SIG-M5 treated with dmso at 0.1 percent for 504 hours (cell line): ENCODE measurements at regions not wholly inside any gene's neighbourhood (a gene's known extent, or its start where the extent isn't known, plus 50 kb on each side); places are given as distances from the start of the nearest gene placed in this dataset.
"Not testable (repeated sequence)": the region's sequence is repeated elsewhere in the genome, so short reads cannot be mapped to it uniquely, and the experiment has no call there.

ENCODE experiments used
- DNase-seq: peaks from one replicate; lab custom pipeline; 2025; ENCODE audit not compliant: unreplicated experiment; lab: John Stamatoyannopoulos, UW

GRCh38 chr2:61677942-61678341 is 139.8 kb upstream of the XPO1 start:
- no peak for DNase-seq

DNA sequence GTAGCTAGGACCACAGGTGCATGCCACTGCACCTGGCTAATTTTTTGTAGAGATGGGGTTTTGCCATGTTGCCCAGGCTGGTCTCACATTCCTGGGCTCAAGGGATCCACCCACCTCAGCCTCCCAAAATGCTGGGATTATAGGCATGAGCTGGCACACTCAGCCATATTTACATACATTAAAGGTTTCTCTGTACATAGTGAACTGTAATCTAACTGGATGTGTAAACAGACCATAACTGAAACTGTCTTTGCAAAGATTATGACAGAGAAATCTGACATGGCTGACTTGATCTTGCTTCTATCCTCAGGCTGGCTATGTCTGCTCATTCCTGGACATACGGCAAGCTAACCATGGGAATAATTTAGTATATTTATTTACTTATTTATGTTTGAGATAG is 139.2 kb upstream of the XPO1 start:
- DNase-seq = no peak

- no peak for DNase-seq
Measured at GRCh38 chr2:61675204-61675603, 137.0 kb upstream of the XPO1 start.

GRCh38 chr2:61671561-61672315 is 133.6 kb upstream of the XPO1 start:
- no peak for DNase-seq

- DNase-seq = no peak
Measured at GRCh38 chr2:61670591-61671501, 132.7 kb upstream of the XPO1 start.

DNA sequence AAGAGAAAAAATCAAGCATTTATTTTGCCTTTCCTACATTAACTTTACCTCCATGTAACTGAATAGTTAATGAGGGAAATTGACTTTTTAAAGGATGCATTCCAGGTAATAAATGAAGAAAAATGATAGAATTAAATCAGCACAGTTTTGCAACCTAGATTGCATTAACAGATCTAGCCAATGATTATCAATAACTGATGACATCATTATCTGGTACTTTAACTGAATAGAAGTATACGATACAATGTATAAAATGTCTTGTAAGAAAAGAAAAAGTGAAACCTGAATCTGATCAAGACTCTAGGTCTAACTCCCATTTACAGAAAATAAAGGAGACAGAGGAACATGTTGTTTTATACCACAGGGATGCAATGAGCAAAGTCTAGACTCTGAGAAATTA is 126.0 kb upstream of the XPO1 start:
- no peak for DNase-seq

- DNase-seq = no peak
Measured at GRCh38 chr2:61662990-61663389, 124.8 kb upstream of the XPO1 start.

DNA sequence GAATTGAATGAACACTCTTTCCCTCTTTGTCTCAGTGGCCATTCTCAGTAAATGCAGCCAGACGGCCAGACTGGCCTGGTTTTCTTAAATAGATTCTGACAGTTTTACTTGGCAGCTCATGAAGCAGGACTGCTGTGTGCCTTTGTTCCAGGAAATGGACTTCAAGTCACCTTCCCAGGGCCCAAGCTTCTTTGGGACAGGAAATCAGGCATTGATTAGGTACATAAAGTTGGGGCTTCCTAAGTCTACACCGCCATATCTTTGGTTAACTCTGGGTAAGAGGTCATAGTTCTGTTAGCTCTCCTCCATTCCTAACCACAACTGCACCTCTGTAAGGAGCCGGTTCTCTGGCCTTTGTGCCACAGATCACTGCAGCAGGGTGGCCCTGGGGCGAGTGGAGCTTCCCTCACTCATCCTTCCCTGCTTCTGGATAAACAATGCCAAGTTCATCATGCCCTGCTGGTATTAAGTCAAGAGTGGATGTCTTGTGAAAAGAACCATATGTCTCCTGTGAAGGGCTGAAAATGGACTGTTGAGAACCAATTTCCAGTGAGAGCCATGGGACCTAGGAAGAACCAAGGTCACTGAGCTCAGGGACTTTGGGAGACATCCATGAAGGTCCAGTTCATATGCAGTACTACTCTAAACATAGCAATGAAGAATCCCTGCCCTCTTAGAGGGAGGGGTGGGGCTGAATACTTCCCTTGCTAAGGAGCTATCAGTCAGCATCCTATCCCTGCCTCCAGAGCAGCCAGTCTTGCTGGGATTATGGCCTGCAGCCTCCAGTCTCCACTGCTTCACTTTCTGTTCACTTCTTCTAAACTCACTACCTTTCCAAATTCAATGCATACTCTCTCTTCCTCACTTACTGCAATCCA is 122.6 kb upstream of the XPO1 start:
- no peak for DNase-seq

- peak; percentile 20 for DNase-seq
Measured at GRCh38 chr2:61658841-61659780, 121.0 kb upstream of the XPO1 start.

- DNase-seq = not testable (repeated sequence)
Measured at GRCh38 chr2:61649946-61650345, 111.8 kb upstream of the XPO1 start.

- no peak for DNase-seq
Measured at GRCh38 chr2:61649021-61649420, 110.9 kb upstream of the XPO1 start.

GRCh38 chr2:61647044-61647443 is 108.9 kb upstream of the XPO1 start:
- DNase-seq = no peak

GRCh38 chr2:61645911-61646310 is 107.8 kb upstream of the XPO1 start:
- no peak for DNase-seq

DNA sequence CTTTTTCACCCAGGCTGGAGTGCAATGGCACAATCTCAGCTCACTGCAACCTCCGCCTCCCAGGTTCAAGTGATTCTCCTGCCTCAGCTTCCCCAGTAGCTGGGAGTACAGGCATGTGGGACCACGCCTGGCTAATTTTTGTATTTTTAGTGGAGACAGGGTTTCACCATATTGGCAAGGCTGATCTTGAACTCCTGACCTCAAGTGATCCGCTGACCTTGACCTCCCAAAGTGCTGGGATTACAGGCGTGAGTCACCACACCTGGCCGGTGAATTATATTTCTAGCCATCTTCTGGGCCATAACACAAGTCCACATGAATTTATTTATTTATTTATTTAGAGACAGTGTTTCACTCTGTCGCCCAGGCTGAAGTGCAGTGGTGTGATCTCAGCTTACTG is 105.0 kb upstream of the XPO1 start:
- DNase-seq = not testable (repeated sequence)

DNA sequence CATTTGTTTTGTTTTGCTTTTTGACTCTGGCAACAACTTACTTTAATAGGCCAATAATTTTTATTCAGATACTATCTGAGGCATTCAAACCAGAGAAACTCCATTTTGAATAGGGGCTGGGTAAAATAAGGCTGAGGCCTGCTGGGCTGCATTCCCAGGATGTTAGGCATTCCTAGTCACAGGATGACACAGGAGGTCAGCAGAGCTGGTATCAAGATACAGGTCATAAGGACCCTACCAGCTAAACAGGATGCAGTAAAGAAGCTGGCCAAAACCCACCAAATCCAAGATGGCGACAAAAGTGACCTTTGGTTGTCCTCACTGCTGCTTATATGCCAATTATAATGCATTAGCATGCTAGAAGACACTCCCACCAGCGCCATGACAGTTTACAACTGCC is 102.2 kb upstream of the XPO1 start:
- DNase-seq = no peak

- DNase-seq = no peak
Measured at GRCh38 chr2:61639721-61640120, 101.6 kb upstream of the XPO1 start.

- no peak for DNase-seq
Measured at GRCh38 chr2:61636686-61637085, 98.5 kb upstream of the XPO1 start.

DNA sequence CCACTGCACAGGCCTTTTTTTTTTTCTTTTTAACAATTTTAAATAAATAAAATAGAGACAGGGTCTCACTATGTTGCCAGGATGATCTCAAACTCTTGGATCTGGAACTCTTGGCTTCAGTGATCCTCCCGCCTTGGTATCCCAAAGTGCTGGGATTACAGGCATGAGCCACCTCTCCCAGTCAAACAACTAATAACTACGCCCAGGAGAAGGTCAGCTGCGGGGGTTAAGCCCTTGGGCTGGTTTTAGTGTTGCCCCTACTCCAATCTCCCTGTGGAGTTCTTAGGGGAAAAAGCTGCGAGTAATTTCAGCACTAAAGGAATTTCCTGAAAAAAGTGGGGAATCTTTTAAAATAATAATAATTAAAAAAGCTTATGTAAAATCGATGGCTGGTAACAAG is 96.4 kb upstream of the XPO1 start:
- DNase-seq = no peak

DNA sequence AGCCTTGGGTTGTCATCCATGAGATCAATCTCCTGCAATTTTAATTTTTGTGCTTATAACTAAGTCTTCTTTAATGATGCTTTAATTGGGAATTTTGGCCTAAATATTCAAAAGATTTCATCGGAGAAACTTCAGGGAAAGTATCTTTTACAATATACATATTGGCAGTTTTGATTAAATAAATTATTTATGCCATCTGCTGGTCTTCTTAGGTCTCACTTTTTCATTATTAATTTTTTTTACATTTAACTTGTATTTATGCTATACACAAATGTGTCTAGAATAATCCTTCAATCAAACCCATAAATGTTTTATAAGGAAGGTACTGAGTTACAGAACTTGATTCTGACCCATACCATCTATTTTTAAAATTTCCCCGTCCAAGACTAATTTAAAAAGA is 95.1 kb upstream of the XPO1 start:
- DNase-seq = no peak
